ENCODE measurements at regions not wholly inside any gene's neighbourhood (a gene's known extent, or its start where the extent isn't known, plus 50 kb on each side); places are given as distances from the start of the nearest gene placed in this dataset.

- TF ChIP-seq EZH2 (IDR thresholded peaks at IDR 0.05; ENCODE audit: insufficient read depth, poor library complexity, severe bottlenecking) (no peak), EZH2phosphoT487 (IDR thresholded peaks at IDR 0.05; ENCODE audit: insufficient read depth, low read depth) (no peak)
Measured at GRCh38 chr13:87368639-87369038, 302.5 kb upstream of the SLITRK5 start.

Measured in GM23248 (cell line).